Middle frontal gyrus (tissue), 1 donor: ENCODE measurements at regions not wholly inside any gene's neighbourhood (a gene's known extent, or its start where the extent isn't known, plus 50 kb on each side); places are given as distances from the start of the nearest gene placed in this dataset.
"Not testable (repeated sequence)": the region's sequence is repeated elsewhere in the genome, so short reads cannot be mapped to it uniquely, and the experiment has no call there.

Experiments used
- DNase-seq: peaks from one replicate; pipeline ENCODE4 v3.0.0-alpha.2; 2015; ENCODE audit warnings: low spot score; ENCODE audit errors: extremely low spot score

- DNase-seq, result no peak
Measured at GRCh38 chr4:33696041-33696440, 2548.3 kb downstream of the ARAP2 start.

GRCh38 chr4:33696586-33696985 lies 2547.7 kb downstream of the ARAP2 start:
- no peak for DNase-seq

DNA sequence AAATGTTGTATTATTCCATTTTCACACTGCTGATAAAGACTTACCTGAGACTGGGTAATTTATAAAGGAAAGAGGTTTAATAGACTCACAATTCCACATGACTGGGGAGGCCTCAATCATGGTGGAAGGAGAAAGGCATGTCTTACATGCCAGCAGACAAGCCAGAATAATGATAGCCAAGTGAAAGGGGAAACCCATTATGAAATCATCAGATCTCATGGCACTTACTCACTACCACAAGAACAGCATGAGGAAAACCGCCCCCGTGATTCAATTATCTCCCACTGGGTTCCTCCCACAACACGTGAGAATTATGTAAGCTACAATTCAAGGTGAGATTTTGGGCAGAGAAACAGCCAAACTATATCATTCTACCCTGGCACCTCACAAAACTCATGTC lies 2535.1 kb downstream of the ARAP2 start:
- no peak for DNase-seq

DNA sequence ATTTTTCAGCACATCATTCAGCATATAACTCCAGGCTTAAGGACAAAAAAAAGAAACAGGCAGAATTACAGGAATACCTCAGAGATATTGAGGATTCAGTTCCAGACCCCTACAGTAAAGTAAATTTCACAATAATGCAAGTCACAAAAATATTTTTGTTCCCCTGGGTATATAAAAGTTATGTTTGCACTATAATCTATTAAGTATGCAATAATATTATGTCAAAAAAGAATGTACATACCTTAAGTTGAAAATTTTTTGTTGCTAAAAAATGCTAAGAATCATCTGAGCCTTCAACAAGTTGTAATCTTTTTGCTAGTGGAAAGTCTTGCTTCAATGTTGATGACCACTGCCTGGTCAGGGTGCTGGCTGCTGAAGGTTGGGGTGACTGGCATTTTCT lies 2532.5 kb downstream of the ARAP2 start:
- DNase-seq, result no peak

- no peak for DNase-seq
Measured at GRCh38 chr4:33714971-33715370, 2529.3 kb downstream of the ARAP2 start.

DNA sequence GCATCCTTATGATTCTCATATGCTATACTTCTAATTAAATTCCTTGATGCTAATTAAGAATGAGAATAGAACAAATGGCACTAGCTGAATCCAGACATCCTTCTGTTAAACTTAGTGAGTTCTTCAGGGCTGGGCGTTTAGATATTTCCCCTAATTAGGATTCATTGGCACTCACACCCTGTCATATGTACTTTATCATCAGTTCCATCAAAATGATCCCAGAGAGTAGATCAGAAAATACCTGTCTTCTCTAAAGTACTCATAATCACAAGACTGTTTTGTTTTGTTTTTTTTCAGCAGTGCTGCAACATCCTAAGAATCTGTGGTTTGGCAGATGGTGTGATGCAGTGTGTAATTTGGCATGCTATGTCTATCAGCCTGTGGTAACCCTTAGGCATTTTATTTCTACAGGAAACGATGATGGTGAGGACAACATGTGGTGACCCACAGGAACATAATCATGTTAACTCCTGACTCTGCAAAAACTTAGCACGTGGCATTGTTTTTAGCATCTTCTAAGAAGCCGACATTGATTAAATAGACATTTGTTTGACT lies 2528.4 kb downstream of the ARAP2 start:
- no peak for DNase-seq

GRCh38 chr4:33722254-33722653 lies 2522.1 kb downstream of the ARAP2 start:
- no peak for DNase-seq

DNA sequence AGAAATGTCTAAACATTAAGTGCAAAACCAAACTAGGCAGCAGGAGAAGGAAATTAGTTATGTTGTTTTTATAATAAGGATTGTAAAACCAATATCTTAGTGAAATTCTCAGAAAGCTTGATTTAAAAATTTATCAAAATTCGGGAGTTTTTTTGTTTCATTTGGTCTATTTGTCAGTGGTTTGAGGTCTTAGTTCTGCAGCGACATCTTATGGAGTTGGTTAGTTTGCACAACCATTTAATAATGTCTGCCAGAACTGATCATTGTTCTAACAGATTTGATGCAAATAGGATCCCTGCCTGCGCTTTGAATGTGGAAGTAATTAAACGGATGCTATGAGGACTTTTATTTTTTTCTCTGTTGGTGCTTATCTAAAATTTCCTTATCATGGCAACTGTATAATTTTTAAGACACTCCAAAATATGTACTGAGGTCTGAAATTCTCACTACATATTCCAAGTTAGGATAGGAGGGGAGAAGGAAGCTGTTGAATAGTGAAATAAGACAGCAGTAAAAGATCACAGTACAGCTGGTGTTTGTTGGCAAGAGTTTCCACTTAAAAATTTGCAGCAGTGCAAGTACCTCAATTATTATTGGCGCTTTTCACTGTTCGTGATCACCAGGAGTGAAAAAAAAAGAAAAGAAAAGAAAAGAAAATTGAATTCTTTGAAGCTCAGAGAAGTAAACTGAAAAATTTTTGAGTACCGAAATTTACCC lies 2521.4 kb downstream of the ARAP2 start:
- DNase-seq, result peak; percentile 58

GRCh38 chr4:33724685-33725084 lies 2519.6 kb downstream of the ARAP2 start:
- no peak for DNase-seq

- peak; percentile 33 for DNase-seq
Measured at GRCh38 chr4:33725861-33726260, 2518.5 kb downstream of the ARAP2 start.

DNA sequence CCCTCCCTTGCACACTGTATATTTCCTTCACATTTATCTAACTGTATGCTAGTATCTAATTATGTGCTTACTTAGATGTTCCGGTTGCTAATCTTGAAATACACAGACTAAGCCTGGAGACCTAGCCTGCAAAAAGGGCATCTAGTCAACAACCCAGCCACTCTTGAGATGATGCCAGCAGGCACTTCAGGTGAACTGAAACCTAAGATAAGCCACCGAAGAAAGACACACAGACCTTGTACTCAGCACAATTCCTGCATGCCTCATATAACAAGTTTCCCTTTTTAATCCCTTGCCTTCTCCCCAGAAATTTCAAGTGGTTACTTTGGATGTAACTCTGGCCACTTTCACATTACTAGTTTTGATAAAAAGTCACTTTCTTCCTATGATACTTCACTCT lies 2506.6 kb downstream of the ARAP2 start:
- DNase-seq, result no peak

DNA sequence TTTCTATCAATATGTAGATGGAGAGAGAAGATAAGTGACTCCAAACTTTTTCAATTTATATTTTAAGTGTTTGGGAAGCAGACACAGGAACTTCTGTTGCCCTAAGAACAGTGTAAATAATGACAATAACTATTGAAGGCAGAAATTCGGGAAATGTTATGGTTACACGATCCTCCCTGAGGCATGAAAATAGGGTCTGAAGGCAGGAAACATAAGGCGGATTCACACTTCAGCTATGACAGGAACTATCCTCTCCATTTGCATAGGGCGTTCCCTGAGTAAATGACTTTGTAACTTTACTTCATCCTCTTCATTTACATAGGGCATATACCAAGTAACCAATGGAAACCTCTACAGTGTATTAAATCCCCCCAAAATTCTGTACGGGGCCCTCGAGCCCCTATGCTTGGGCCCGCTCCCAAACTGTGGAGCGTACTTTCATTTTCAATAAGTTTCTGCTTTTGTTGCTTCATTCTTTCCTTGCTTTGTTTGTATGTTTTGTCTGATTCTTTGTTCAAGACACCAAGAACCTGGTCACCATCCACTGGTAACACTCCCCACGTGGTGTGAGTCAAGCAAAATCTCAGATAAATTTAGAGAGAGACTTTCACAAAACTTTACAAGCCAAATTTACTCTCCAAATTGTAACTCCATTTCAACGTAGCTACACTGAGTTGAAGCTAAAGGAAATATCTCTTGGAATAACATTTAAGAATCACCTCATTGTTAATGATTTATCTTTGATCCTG lies 2504.3 kb downstream of the ARAP2 start:
- DNase-seq, result no peak

DNA sequence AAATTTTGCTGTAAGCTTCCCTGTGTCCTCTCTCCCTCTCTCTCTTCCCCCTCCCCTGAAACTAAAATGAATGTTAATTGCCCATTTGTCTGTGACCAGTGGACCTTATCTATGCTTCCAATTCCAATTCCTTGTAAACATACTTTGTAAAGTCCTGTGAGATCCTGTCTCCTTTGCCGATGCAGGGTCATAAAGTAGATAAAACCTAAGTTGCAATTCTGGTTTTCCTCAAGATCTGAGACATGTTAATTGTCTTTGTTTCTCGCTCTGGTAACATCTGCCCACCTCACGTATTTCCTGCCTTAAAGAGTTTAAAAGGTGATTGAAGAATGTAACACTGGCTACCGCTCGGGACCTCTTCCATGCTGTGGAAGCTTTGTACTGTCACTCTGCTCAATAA lies 2503.4 kb downstream of the ARAP2 start:
- DNase-seq, result not testable (repeated sequence)

- no peak for DNase-seq
Measured at GRCh38 chr4:33746979-33747378, 2497.3 kb downstream of the ARAP2 start.

DNA sequence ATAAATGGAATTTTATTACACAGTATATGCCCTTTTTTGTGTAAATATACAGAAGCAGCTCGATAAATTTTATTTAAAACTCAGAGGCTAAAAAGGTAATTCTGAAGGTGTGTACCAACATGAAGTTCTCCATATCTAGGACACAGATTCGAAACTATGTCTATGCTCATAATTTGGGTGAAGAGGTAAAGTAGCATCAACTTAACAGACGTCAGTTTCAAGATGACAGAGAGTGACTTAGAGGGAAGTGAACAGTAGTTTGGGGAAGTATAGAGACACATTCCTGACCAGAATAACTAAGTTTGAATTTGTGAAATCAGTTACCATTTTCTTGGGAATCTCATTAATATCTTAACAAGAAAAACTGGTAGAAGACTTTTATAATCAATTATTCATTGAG lies 2493.3 kb downstream of the ARAP2 start:
- no peak for DNase-seq

DNA sequence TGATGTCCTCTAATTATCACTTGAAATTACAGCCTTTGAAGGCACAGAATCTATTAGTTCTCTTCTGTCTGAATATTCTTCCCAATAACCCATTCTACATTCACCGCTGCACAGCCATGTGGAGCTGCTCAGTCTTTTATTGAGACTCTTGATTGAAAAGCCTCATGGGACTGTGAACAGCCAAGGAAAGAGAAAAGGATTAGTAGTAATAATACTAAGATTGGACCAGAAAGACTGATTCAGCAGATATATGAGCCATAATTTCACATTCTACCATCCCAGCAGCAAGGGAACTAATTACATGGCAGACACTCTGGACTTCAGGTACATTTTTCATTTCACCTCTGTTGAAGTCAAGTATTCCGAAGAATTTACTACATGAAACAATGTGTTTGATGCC lies 2471.7 kb downstream of the ARAP2 start:
- DNase-seq, result no peak

- no peak for DNase-seq
Measured at GRCh38 chr4:33780952-33781791, 2463.1 kb downstream of the ARAP2 start.

GRCh38 chr4:33785843-33786242 lies 2458.5 kb downstream of the ARAP2 start:
- no peak for DNase-seq

- no peak for DNase-seq
Measured at GRCh38 chr4:33802578-33802977, 2441.7 kb downstream of the ARAP2 start.

DNA sequence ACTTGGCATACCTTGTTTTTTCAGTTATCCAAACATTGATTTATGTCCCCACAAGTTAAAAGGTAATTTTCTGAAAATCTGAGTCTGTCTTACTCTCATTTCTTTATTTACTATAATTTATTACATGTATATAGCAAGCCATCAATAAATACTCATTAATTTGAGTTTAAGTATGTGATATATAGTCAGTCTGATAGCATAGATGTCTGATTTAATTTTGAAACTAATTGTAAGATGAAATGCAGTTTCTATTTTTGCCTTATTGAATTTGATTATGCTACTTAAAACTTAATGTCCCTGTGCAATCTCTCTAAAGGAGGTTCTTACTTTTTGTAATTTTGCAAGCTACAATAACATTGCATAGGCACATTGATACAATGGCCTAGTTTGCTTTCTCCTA lies 2418.6 kb downstream of the ARAP2 start:
- no peak for DNase-seq

- not testable (repeated sequence) for DNase-seq
Measured at GRCh38 chr4:33829356-33829755, 2415.0 kb downstream of the ARAP2 start.
